IMR-90 (cell line): ENCODE measurements at regions not wholly inside any gene's neighbourhood (a gene's known extent, or its start where the extent isn't known, plus 50 kb on each side); places are given as distances from the start of the nearest gene placed in this dataset.

Experiments
- CEBPB ChIP-seq: IDR thresholded peaks from 2 replicates; pipeline ENCODE4 v1.6.1; 2012; ENCODE audit warnings: low read depth, low read length, improper control_type of control experiment
- CHD1 ChIP-seq: IDR thresholded peaks from 2 replicates; pipeline ENCODE4 v1.6.1; 2012; ENCODE audit warnings: low read depth, low read length, improper control_type of control experiment
- CTCF ChIP-seq: conservative IDR thresholded peaks from 2 replicates; pipeline ENCODE4 v1.5.1; 2012; ENCODE audit warnings: mild to moderate bottlenecking, low read depth, low read length, improper control_type of control experiment
- FOS ChIP-seq: fragments of 150-350 bp; IDR thresholded peaks from 2 replicates; pipeline ENCODE4 v1.6.1; 2016; ENCODE audit warnings: low read depth, low read length
- MAFK ChIP-seq: IDR thresholded peaks from 2 replicates; pipeline ENCODE4 v1.6.1; 2012; ENCODE audit warnings: low read depth, low read length, improper control_type of control experiment
- MXI1 ChIP-seq: IDR thresholded peaks from 2 replicates; pipeline ENCODE4 v1.6.1; 2012; ENCODE audit warnings: low read depth, mild to moderate bottlenecking, low read length, moderate library complexity, borderline replicate concordance
- POLR2A ChIP-seq: IDR thresholded peaks from 2 replicates; pipeline ENCODE4 v1.6.1; 2012; ENCODE audit warnings: mild to moderate bottlenecking, low read depth, low read length
- RAD21 ChIP-seq: IDR thresholded peaks from 2 replicates; pipeline ENCODE4 v1.6.1; 2012; ENCODE audit warnings: low read length, improper control_type of control experiment
- RCOR1 ChIP-seq: IDR thresholded peaks from 2 replicates; pipeline ENCODE4 v1.6.1; 2012; ENCODE audit warnings: mild to moderate bottlenecking, low read length, improper control_type of control experiment; ENCODE audit not compliant: insufficient replicate concordance
- RFX5 ChIP-seq: IDR thresholded peaks from 2 replicates; pipeline ENCODE4 v1.8.0; 2012; ENCODE audit warnings: low read depth, mild to moderate bottlenecking, low read length, moderate library complexity
- SMC3 ChIP-seq: fragments of 150-350 bp; IDR thresholded peaks from 2 replicates; pipeline ENCODE4 v1.6.1; 2016; ENCODE audit warnings: low read depth, mild to moderate bottlenecking, antibody characterized with exemption, low read length, moderate library complexity
- TF ChIP-seq, protein P1 (sequence below): fragments of 150-350 bp; IDR thresholded peaks from 2 replicates; pipeline ENCODE4 v1.6.1; 2017; ENCODE audit warnings: mild to moderate bottlenecking, antibody characterized with exemption, low read length, low read depth

GRCh38 chr18:39737869-39738268 is 2172.3 kb upstream of the CELF4 start:
- TF ChIP-seq CTCF (no peak), MXI1 (no peak), FOS (no peak), POLR2A (no peak), CHD1 (no peak), RAD21 (no peak), RCOR1 (no peak), MAFK (no peak), RFX5 (no peak), SMC3 (no peak), CEBPB (no peak)
- TF ChIP-seq, protein P1, sequence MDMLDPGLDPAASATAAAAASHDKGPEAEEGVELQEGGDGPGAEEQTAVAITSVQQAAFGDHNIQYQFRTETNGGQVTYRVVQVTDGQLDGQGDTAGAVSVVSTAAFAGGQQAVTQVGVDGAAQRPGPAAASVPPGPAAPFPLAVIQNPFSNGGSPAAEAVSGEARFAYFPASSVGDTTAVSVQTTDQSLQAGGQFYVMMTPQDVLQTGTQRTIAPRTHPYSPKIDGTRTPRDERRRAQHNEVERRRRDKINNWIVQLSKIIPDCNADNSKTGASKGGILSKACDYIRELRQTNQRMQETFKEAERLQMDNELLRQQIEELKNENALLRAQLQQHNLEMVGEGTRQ: no peak
